HG03196 (cell line): ENCODE measurements at regions not wholly inside any gene's neighbourhood (a gene's known extent, or its start where the extent isn't known, plus 50 kb on each side); places are given as distances from the start of the nearest gene placed in this dataset.
"Not testable (repeated sequence)": the region's sequence is repeated elsewhere in the genome, so short reads cannot be mapped to it uniquely, and the experiment has no call there.

Experiments
- ATAC-seq: cut with Tn5 transposase; IDR thresholded peaks from one replicate; pipeline ENCODE4 v1.9.1; 2021; ENCODE audit not compliant: unreplicated experiment

DNA sequence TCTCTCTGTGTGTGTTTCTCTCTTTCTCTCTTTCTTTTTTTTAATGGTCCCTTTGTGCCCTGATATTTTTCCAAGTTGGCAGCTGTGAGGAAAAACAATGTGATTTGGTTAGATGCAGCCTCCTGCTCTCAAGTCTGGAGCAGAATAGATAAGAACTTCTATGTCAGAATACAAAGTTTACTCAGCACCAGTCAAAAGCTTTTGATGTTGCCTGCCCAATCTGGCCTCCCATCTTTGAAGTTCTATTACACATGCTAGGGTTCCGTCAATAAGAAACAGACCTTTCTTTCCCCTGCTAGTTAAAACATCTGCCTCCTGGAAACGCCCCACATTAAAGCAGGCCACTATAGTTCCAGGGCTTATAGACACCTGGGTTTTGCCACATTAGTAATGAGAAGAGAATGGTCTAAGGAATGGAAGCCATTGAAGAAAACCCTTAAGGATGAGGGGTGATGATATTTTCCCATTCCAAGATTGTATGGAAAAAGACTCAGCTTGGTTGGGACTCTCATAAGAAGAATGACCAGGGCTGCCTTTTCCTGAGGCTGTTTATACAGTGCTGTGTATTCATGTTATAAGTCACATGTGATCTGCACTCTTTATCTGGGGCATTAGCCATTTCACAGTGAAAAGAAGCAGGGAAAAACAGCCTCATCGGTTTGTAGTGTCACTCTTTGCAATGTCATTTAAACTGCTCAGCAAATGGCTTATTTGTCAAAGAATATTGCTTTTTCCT, 414.7 kb upstream of the PROX1 start:
- ATAC-seq: no peak

DNA sequence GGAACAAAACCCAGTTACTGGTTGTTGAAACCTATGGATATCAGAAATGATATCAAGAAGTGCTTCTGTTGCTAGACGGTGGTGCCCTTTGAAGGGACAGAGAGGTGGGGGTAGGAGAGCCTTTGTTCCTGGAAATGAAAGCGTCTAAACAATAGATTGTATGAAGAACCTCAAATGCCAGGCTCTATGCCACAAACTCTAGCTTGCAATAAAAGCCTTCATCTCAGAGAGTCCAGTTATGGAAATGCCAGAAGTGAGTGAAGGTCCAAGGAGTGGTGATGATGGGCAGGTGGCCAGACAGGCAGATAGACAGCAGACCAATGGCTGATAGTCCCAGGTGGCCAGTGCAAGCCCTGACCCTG, 414.1 kb upstream of the PROX1 start:
- no peak for ATAC-seq

DNA sequence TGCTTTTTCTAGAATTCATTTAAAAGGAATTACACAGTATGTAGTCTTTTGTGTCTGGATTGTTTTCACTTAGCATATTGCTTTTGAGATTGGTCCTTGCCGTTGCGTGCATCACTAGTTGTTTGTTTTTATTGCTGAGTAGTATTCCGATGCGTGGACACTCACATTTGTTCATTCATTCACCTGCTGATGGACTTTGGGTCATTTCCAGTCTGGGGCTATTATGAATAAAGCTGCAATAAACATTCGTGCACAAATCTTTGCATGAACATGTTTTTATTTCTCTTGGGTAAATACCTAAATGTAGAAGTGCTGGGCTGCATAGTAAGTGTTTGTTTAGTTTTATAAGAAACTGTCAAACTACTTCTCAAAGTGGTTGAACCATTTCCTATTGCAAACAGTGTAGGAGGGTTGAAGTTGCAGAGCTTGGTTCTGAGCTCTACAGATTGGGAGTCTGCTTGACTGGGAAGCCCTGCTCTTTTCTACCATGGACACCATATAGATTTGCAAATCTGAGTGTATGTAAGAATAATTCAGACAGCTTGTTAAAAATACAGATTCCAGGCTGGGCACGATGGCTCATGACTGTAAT, 404.7 kb upstream of the PROX1 start:
- no peak for ATAC-seq

DNA sequence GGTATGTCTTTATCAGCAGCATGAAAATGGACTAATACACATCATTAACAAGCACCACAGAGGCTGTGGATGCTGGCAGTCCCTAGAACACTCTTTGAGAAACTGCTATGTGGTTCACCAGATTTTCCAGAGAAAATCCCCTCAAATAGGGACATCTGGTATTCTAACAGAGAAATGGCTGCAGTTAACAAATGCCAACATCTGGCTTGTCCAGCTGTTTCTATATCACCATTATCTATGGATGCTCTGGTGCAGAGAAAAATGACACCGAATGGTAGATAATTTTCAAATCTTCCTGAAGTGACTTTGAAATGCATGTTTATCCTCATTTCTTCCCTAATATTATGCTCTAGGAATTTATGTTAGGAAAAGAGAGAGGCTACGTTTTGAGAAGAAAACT, 403.5 kb upstream of the PROX1 start:
- no peak for ATAC-seq

DNA sequence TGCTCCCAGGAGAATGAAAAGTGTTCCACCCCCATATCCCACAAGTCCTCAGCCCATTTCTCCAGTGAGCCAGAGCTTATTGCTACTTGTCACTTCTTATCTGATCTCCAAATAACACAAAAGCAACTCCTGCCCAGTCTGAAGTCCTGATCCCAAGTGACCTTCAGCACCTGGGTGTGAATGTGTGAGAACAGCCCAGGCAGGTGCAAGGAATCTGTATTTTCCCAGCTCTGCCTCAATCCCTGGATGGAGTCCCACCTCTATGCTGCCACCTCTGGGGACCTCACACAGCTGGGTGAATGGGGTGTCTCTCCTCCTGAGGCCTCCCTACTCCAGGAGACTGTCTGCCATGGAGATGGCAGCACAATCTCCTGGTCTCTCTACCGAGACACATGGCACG, 402.4 kb upstream of the PROX1 start:
- ATAC-seq: no peak

DNA sequence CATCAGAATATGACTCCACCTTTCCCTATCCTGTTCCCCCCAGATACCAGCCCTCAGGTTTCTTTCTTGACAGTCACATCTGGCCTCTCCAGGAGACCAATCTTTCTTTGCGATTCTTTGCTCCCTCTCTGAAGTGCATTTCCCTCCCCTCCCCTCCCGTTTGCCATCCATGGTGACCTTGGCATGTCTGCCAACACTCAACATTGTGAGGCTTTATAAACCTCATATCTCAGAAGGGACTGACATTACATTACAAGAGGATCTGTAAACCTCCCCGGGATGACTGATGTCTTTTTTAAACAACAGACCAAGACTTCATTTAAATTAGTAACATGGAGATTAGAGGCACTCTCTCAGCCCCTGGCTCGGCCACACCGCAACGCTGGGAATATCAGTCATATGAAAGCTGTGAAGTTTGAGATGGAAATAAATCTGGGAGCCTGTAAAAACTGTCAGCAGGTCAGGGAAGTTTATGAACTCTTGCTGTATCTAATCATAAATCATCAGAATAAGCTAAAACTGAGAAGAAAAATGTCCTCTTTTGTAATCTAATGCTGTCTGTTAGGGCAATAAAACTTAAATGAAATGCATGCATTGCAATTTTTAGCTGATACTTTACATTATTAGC, 401.7 kb upstream of the PROX1 start:
- no peak for ATAC-seq

DNA sequence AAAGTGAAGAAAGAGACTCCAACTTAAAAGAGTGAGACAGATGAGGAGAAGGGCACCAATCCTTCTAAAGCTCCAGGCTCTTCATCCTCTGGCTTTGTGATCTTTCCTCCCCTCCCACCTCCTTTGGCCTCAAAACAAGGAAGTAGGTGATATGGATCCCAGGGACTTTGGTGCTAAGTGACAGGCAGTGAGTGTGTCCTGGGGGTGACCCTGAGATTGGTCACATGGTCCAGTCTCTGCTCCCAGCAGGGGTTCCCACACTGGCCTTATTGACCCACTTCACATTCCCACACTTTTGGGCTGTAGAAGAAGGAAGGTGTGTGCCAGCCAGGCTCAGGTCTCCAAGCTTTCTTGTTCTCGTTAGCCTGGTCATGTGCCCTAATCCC, 401.2 kb upstream of the PROX1 start:
- ATAC-seq: no peak

DNA sequence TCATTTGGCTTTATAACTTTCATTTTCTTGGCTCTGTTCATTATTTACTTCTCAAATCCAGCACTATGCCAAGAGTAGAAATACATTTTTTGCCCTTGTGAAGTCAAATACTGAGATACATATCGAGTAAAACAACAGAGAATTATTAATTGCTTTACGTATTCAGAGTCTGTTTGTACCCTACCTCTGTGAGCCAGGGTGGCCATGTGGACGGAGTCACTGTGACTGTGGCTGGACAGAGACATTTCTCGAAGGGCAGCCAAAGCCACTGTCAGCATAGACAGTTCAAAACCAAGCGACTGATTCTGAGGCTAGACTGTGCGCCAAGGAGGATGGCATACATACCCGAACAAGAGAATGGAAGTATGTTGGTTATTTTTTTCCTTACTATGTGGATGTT, 391.0 kb upstream of the PROX1 start:
- ATAC-seq: no peak

DNA sequence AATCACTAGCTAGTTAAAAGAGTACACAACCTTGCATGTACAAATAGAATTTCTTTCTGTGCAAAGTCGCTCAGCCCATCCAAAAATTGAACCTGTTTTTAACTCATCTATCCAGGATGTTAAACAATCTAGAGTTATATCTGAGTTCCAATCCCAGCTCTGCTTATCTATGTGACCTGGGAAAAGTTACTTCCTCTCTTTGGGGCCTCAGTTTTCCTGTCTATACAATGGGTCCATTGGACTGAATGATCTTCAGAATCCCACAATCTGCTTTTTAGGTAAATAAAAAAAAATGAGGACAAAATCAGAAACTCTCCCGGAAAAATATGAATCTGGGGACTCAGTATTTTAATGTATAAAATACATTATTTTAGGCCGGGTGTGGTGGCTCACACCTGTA, 389.5 kb upstream of the PROX1 start:
- no peak for ATAC-seq

DNA sequence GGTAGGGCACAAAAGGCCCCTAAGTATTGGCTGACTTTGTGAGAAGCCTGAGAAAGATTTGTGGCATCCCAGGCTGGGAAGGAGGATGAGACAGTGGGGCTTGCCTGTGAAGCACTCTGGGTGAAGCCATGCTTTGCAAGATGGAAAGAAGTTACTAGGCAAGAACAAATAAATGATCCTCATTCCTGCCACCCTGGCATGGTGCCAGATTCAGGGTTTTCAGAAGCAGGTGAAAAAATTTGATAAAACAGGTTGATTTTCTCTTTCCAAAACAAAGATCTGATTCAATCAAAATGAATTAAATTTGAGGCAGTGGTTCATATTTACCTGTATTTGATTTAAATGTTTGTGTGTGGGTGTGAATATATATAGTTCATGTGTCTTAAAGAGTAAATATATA, 386.9 kb upstream of the PROX1 start:
- ATAC-seq: no peak

DNA sequence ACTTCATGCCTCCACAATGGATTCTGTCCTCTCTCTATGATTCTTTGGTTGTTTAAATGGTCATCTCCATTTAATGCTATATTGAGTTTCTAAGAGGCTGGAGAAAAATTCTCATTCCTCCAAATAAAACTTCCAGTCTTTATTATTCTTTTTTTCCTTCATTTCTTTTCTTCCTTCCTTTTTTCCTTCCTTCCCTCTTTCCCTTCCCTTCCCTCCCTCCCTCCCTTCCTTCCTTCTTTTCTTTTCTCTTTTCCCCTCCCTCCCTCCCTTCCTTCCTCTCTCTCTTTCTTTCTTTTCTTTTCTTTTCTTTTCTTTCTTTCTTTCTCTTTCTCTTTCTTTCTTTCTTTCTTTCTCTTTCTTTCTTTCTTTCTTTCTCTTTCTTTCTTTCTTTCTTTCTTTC, 386.1 kb upstream of the PROX1 start:
- not testable (repeated sequence) for ATAC-seq

DNA sequence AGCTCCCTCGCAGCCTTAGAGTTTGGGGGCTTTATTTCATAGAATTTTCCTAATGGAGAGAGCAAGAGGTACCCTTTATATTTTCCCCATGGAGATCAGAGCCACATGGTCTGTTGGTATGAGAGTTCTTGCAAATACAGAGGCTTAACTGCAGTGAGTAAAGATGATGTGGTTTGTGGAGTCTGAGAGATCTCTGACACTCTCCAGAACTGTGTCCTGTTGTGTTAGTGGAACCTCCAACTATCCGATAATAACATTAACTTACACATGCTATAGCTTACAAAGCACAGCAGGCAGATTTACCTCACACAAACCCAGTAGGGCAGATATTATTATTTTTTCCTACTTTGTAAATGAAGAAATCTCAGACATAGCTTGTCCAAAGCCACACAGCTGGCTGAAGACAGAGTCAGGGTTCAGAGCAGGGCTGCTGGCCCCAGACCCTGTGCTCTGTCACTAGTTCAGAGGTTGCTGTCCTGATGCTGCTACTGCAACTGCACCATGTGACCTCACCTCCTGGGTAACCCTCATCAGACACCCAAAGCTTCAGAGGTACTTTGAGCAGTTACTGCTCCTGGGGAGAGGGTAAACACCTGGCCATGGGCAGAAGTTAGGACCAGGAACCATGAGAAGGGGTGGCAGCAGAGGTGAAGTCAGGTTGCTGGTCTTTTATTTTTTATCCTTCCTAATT, 384.8 kb upstream of the PROX1 start:
- ATAC-seq: no peak

DNA sequence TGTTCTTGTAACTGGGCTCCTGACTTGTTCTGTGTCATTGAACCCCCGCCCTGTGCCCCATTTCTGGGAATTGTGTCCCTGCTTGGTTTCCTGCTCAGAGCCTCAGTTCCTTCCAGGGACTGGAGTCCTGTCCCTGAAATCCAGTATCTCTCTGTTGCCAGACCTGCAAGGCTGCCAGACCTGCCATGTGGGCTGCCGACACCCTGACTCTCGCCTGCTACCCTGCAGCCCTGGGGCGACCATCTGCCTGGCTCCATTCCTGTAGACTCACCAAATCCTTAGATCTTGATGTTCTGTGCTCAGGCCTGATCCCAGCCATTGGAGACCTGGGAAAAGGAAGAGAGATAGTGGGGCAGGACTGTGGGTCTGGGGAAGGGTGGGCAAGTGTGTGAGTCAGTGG, 383.3 kb upstream of the PROX1 start:
- ATAC-seq: no peak

DNA sequence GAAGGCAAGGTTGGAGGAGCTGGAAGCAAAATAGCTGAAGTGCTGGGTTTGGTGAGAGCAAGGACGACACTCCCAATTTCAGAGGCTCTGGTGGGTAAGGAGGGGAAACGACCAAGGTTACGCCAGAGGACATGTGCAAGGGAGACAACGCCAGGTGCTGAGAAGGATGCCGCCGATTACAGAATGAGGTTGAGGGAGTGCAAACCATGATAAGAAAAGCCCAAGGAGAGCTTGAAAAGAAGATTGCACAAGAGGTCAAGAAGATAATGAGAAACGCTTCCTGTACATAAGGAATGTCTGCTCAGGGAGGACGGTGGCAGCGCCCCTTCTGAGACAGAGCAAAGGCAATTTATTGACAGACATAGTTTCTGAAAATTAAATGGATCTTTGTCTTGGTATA, 382.0 kb upstream of the PROX1 start:
- ATAC-seq: no peak

DNA sequence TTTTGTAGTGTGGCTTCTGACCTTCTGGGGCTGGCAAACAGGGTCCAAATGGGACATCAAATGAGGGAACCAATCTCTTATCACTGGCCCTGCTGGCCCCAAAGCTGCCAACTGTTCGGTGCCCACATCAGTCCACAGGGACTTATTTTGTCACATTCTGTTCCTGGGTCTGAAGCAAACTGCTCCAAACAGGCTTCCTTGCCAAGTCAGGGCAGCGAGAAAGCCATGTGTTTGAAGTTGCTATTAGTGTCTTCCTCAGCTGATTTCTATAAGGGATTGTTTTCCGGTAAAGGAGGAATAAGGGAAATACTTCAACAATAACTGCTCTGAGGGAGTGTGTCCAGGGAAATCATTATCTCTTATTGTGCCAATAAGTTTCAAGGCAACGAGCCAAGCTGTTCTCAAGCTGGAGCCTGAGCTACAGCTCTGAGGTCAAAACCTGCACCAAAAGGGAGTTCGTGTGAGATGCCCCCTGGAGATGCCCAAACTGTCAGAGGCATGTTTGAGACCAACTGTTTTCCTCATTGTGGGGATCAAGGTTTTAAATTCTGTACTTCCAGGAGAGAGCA, 381.4 kb upstream of the PROX1 start:
- no peak for ATAC-seq

DNA sequence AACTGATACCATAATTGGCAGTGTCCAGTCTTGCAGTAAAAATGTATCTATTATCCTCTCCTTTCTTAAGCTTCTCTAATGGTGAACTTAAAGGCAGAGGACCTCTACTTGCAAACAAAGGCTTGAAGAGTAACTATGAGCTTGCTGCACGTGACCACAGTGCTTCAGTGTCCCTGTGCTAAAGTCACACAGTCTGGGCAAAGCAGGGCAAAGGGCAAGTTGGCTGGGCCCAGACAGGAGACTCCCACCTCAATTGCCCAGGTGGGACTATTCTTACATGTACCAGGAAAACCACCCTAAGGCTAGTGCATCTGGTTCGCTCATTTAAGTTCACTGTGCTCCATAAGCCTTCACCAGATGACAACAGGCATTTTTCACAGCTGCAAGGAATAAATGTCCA, 374.2 kb upstream of the PROX1 start:
- no peak for ATAC-seq

DNA sequence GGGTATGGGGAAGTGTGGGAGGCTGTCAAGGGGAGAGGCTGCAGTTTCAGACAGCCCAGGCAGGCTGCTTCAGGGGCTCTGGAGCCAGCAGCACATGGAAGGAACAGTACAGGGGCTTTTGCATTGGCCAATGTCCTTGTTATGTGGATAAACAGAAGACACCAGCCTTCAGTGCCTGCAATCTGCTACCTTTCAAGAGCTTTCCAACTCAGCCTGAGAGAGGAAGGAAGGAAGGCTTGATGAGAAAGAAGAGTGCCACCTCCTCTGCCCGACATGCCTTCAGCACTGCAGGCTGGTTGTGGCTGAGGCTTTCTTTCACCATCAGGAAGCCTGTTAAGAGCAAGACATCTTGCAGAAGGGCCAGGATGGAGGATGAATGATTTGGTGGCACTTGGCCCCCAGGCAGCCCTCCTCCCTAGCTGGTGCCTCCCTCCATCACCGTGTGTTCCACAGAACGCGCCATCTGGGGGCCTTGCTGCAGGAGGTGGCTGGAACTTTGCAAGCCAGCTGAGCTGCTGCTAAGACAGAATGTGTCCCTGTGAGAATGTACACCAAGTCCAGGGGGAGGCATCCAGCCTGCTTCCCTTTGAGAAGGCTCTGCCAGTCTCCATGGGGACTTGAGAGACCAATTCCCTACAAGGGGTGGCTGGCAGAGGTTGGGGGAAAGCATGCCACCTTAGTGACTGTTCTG, 372.4 kb upstream of the PROX1 start:
- ATAC-seq: no peak

DNA sequence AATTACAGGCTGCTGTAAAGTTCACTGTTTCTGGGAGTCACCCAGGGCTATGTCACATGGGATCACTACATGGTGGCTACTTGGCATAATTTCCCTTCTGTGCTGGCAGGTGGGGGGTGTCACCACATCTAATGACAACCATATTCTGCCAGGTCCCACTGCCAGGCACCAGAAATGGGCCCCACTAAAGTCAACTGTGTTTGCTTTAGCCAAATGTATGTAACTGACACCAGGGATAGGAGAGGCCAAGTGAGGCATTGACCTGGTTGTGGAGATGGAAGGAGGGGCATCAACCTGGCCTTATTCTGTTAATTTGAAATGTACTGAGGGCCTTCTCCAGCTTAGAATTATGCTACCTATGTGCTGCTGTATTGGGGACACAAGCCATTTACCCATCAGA, 370.6 kb upstream of the PROX1 start:
- ATAC-seq: no peak

DNA sequence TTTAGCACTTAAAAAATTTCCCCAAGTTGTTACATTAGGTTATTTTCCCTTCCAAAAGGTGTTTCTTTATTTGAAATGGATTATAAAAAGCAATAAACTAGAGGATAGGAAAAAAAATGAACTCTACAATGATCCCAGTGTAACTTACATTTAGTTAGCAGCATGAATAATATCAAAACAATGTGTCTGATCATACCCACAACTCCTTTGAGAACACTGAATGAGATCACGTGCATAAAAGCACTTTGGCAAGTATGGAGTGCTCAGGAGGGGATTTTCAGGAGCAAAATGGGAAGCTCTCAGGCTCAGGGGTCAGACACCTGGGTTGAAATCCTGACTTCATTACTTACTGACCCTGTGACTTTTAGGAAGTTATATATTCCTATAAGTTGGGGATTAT, 369.7 kb upstream of the PROX1 start:
- ATAC-seq: no peak

DNA sequence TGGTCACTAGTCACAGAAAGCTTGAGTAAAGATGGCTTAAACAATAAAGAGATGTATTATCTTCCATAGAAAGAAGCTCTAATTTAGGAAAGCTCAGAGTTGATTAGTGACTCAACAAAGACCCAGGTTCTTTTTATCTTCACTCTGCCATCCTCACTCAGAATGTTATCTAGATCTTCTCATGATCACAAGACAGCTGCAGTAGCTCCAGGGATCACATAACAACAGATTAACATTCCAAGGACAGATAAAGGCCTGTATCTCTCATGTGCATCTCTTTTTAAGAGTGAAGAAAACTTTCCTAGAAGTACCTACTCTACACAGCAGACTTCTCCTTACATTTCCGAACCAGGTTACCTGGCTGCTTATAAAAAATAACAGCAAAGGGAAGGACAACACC, 368.7 kb upstream of the PROX1 start:
- no peak for ATAC-seq

DNA sequence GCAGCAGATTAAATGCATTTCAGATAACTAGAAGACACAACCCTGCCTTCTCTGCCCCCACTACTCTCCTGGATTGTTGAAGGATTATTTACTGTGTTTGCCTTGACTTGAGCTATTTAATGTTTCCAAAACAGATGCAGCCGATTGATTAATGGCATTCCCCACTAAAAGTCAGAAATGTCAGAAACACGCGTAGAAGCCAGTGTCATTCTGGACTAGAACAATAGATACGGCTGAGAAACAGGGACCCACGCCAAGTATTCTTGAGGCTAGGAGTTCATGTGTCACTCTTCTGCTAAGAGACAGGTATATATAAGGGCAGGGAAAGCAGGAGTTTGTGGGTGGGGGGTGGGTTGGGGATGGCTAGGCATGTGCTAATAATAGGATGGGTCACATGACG, 366.7 kb upstream of the PROX1 start:
- no peak for ATAC-seq
